ENCODE measurements at regions not wholly inside any gene's neighbourhood (a gene's known extent, or its start where the extent isn't known, plus 50 kb on each side); places are given as distances from the start of the nearest gene placed in this dataset.

DNA sequence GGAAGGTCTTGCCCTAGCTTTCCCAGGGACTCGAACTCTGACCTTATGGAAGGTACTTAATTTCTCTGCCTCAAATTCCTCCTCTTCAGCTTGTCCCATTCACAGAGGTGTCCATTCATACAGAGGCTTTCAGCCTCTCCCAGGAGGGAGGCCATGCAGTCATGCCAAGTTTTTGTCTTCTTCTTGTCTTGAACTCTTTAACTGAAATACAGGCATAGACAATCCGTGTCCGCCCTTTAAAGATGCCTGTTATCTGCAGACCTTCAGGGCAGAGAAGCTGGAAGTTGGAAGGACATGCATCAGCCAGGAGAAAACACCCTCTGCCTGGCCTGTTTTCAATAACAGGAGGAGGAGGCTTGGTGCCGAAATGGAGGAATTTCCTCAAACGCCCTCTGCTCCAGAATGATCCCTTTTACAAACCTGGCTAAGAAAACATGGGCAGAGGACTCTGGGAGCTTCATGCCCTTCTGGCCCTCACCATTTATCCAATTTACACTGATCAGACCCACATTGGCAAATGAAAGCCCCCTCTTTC lies 308.3 kb downstream of the MYCN start:
- DNase-seq (ENCODE audit: low read depth) = no peak
- no peak overlapping the region for H3K4me3 ChIP-seq (ENCODE audit: low read depth, low read length)

DNA sequence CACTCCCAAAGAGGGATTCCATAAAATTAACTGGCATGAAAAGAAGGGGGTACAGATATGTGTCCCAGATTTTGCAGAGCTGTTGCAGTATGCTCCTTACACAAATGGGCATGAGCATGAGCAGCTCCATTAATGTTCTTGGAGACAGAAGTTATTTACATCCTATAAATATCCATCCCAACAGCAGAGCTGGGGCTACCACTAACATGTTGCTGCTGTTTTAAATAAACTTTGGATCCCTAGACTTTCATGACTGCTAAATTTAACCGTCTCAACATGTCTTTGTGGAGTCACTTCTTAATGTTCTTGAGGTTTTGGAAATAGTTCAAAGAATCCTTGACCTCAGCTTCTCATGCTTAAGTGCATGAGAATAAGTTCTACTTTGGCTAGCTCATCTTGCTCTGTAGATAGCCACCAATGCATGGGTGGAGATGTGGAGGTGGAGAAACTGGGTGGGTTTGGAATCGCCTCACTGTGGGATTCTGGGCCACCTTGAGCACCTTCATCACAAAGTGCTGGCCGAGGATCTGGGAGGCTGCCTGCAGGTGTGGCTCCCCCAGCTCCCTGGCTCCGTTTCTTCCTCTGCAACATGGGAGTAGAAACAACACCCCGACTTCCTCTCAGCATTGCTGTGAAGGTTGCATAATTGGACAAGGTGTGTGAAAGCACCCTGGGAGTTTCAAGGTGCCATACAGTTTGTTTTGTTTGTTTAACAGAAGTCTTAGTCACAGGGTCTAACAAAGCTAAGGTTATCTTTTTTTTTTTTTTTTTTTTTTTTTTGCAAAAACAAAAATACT lies 307.2 kb downstream of the MYCN start:
- TF ChIP-seq, protein P1, sequence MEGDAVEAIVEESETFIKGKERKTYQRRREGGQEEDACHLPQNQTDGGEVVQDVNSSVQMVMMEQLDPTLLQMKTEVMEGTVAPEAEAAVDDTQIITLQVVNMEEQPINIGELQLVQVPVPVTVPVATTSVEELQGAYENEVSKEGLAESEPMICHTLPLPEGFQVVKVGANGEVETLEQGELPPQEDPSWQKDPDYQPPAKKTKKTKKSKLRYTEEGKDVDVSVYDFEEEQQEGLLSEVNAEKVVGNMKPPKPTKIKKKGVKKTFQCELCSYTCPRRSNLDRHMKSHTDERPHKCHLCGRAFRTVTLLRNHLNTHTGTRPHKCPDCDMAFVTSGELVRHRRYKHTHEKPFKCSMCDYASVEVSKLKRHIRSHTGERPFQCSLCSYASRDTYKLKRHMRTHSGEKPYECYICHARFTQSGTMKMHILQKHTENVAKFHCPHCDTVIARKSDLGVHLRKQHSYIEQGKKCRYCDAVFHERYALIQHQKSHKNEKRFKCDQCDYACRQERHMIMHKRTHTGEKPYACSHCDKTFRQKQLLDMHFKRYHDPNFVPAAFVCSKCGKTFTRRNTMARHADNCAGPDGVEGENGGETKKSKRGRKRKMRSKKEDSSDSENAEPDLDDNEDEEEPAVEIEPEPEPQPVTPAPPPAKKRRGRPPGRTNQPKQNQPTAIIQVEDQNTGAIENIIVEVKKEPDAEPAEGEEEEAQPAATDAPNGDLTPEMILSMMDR (IDR thresholded peaks at IDR 0.05; ENCODE audit: low read depth, low read length, missing control alignments) = no peak
- no peak overlapping the region for H3K4me3 ChIP-seq (ENCODE audit: low read depth, low read length)

More for the DNA sequence above, 308.3 kb downstream of the MYCN start:
- TF ChIP-seq, protein P1 (IDR thresholded peaks at IDR 0.05; ENCODE audit: low read depth, low read length, missing control alignments) = no peak

DNA sequence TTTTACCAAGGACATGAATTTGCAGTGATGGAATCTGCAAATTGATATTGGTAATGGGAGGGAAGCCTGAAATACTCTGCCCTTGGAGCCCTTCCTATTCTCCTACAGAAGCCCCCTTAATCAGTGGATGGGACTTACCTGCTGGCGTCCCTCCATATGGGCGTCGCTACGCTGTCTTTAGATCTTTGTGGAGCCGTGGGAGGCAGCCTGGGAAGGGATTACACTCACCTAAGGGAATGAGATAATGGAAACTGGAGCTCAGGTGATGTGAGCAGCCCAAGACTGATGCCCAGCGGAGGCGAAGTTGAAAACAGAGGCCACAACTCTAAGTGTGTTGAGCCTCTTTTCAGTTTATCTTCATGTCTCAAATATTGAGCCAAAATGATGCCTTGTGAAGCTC lies 306.6 kb downstream of the MYCN start:
- H3K4me3 ChIP-seq (ENCODE audit: low read depth, low read length) = no peak overlapping the region
- no peak for DNase-seq (ENCODE audit: low read depth)
- TF ChIP-seq, protein P1 (IDR thresholded peaks at IDR 0.05; ENCODE audit: low read depth, low read length, missing control alignments) = no peak

More for the DNA sequence above, 307.2 kb downstream of the MYCN start:
- no peak for DNase-seq (ENCODE audit: low read depth)

GRCh38 chr2:16246281-16246850 lies 306.0 kb downstream of the MYCN start:
- no peak for DNase-seq (ENCODE audit: low read depth)
- TF ChIP-seq, protein P1 (IDR thresholded peaks at IDR 0.05; ENCODE audit: low read depth, low read length, missing control alignments) = no peak
- no peak overlapping the region for H3K4me3 ChIP-seq (ENCODE audit: low read depth, low read length)

DNA sequence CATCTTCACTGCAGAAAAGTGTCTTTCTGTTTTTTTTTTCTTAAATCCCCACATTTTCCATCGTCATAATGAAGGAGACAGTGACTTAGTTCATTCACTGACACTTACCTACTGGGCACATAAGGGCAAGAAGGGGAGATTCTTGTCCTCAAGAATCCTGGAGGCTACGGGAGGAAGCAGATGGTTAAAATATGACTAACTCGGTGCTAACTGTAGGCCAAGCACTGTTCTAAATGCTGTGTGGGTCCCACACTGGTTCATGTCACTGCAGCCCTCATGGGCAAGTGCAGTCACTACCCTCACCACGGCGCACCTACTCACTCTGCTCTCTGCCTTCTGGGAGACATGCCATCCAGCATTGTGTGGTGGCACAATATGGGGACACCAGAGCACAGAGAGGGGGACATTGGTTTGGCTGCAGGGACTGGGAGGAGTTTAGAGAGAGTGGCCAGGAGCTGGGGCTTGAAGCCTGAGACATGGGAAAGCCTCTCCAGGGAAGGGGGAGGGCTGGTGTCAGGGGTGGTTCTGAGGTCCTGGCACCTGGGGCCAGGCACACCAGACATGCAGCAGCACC lies 305.2 kb downstream of the MYCN start:
- no peak for DNase-seq (ENCODE audit: low read depth)
- TF ChIP-seq, protein P1 (IDR thresholded peaks at IDR 0.05; ENCODE audit: low read depth, low read length, missing control alignments) = no peak
- H3K4me3 ChIP-seq (ENCODE audit: low read depth, low read length) = no peak overlapping the region

- no peak for DNase-seq (ENCODE audit: low read depth)
- TF ChIP-seq, protein P1 (IDR thresholded peaks at IDR 0.05; ENCODE audit: low read depth, low read length, missing control alignments) = no peak
- no peak overlapping the region for H3K4me3 ChIP-seq (ENCODE audit: low read depth, low read length)
These were observed 304.6 kb downstream of the MYCN start for GRCh38 chr2:16244966-16245320.

Measured in GM12864 (cell line).